ENCODE measurements at regions not wholly inside any gene's neighbourhood (a gene's known extent, or its start where the extent isn't known, plus 50 kb on each side); places are given as distances from the start of the nearest gene placed in this dataset.

DNA sequence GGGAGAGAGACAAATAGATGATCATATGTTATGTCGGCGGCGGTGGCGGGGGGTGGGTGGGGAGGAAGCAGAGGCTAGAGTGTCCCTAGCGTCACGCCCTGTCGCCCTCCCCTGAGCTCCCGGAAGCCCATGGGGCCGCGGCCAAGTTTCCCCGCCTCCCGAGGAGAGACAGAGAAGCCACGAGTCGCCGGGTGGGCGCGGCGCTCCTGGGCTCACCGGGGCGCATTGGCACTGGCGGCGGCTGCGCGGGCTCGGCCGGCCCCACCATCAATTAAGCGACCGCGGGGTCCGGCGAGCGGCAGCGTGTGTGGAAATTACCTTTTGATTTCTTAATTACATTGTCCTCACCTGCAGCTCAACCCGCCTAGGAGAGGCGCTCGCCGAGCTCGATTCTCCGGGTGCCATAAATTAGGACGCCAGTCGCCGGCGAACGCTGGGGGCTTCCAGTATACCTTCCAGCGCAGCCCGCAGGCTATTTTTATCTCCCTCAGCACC, 119.9 kb upstream of the LHX5 start:
- Histone ChIP-seq H3K79me2 (ENCODE audit: insufficient read depth, low read length) (no peaks in the 10 kb centered on the region), H3K4me2 (ENCODE audit: low read depth, low read length, poor library complexity, severe bottlenecking) (no peak overlapping the region), H3K27ac (ENCODE audit: low read depth, low read length) (no peak overlapping the region), H3F3A (ENCODE audit: insufficient read depth) (no peaks in the 10 kb centered on the region), H3K9me3 (ENCODE audit: insufficient read depth, low read length) (no peaks in the 10 kb centered on the region), H2AFZ (ENCODE audit: low read depth, low read length, severe bottlenecking) (no peak overlapping the region), H3K9ac (ENCODE audit: low read length) (no peak overlapping the region), H3K27me3 (ENCODE audit: low read length) (no peaks in the 10 kb centered on the region), H3K4me3 (ENCODE audit: insufficient read depth, low read length, poor library complexity, severe bottlenecking) (no peak overlapping the region), H4K20me1 (ENCODE audit: low read depth, low read length) (no peaks in the 10 kb centered on the region), H3K9me2 (replicated peaks; ENCODE audit: insufficient read depth, low read length) (no peaks in the 10 kb centered on the region; the same call in 1 of the 2 replicates), H3K36me3 (ENCODE audit: low read length) (no peaks in the 10 kb centered on the region)
- no peak for TF ChIP-seq EZH2phosphoT487 (conservative IDR thresholded peaks at IDR 0.05; ENCODE audit: low read length)
- TF ChIP-seq, protein P1, sequence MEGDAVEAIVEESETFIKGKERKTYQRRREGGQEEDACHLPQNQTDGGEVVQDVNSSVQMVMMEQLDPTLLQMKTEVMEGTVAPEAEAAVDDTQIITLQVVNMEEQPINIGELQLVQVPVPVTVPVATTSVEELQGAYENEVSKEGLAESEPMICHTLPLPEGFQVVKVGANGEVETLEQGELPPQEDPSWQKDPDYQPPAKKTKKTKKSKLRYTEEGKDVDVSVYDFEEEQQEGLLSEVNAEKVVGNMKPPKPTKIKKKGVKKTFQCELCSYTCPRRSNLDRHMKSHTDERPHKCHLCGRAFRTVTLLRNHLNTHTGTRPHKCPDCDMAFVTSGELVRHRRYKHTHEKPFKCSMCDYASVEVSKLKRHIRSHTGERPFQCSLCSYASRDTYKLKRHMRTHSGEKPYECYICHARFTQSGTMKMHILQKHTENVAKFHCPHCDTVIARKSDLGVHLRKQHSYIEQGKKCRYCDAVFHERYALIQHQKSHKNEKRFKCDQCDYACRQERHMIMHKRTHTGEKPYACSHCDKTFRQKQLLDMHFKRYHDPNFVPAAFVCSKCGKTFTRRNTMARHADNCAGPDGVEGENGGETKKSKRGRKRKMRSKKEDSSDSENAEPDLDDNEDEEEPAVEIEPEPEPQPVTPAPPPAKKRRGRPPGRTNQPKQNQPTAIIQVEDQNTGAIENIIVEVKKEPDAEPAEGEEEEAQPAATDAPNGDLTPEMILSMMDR (IDR thresholded peaks at IDR 0.05; ENCODE audit: insufficient read depth, low read length, poor library complexity, severe bottlenecking): no peak

DNA sequence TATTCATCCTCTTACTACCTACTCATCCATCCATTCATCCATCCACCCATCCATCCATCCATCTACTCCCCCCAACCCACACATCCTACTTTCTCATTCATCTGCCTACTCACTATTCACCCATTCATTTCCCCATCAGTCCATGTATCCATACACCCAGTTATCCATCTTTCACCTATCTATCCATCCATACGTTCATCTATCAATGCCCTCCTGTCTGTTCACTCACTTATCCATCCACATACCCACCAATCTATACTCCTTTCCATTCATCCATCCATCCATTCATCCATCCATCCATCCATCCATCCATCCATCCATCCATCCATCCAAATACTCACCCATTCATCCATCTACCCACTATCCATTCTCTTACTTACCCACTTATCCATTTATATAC, 117.8 kb upstream of the LHX5 start:
- Histone ChIP-seq H3K9ac (ENCODE audit: low read length) (no peak overlapping the region), H3K4me2 (ENCODE audit: low read depth, low read length, poor library complexity, severe bottlenecking) (no peak overlapping the region), H4K20me1 (ENCODE audit: low read depth, low read length) (no peaks in the 10 kb centered on the region), H3K36me3 (ENCODE audit: low read length) (no peaks in the 10 kb centered on the region), H3K27me3 (ENCODE audit: low read length) (no peaks in the 10 kb centered on the region), H3K9me3 (ENCODE audit: insufficient read depth, low read length) (no peaks in the 10 kb centered on the region), H3K9me2 (replicated peaks; ENCODE audit: insufficient read depth, low read length) (no peaks in the 10 kb centered on the region; the same call in 1 of the 2 replicates), H3K4me3 (ENCODE audit: insufficient read depth, low read length, poor library complexity, severe bottlenecking) (no peak overlapping the region), H3K79me2 (ENCODE audit: insufficient read depth, low read length) (no peaks in the 10 kb centered on the region), H3F3A (ENCODE audit: insufficient read depth) (no peaks in the 10 kb centered on the region), H2AFZ (ENCODE audit: low read depth, low read length, severe bottlenecking) (no peak overlapping the region), H3K27ac (ENCODE audit: low read depth, low read length) (no peak overlapping the region)
- TF ChIP-seq, protein P1 (IDR thresholded peaks at IDR 0.05; ENCODE audit: insufficient read depth, low read length, poor library complexity, severe bottlenecking): no peak
- no peak for TF ChIP-seq EZH2phosphoT487 (conservative IDR thresholded peaks at IDR 0.05; ENCODE audit: low read length)

DNA sequence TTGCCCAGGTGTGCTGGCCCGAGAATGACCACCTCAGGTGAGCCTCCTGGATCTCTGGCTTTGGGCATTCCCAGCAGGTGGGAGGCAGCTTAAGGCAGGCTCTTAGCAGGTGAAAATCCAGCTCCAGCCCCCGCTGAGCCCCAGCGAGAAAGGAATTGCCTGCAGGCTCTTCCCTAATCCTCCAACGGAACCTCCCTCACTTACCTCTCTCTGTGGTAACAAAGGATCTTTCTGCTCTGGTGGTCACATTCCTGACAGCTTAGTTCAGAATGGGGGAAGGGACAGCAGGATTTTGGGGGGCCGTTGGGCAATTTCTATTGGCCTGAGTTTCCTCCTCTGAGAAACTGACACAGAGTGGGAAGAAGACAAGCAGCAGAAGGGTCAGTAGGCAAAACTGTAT, 116.0 kb upstream of the LHX5 start:
- no peaks in the 10 kb centered on the region for H3K9me3 ChIP-seq (ENCODE audit: insufficient read depth, low read length)
- H3K27ac ChIP-seq (ENCODE audit: low read depth, low read length): no peak overlapping the region
- H4K20me1 ChIP-seq (ENCODE audit: low read depth, low read length): no peaks in the 10 kb centered on the region
- H3K36me3 ChIP-seq (ENCODE audit: low read length): no peaks in the 10 kb centered on the region
- no peak overlapping the region for H2AFZ ChIP-seq (ENCODE audit: low read depth, low read length, severe bottlenecking)
- H3K4me3 ChIP-seq (ENCODE audit: insufficient read depth, low read length, poor library complexity, severe bottlenecking): no peak overlapping the region
- no peaks in the 10 kb centered on the region for H3K27me3 ChIP-seq (ENCODE audit: low read length)
- no peaks in the 10 kb centered on the region for H3F3A ChIP-seq (ENCODE audit: insufficient read depth)
- no peak overlapping the region for H3K9ac ChIP-seq (ENCODE audit: low read length)
- no peaks in the 10 kb centered on the region; the same call in 1 of the 2 replicates for H3K9me2 ChIP-seq (replicated peaks; ENCODE audit: insufficient read depth, low read length)
- no peak overlapping the region for H3K4me2 ChIP-seq (ENCODE audit: low read depth, low read length, poor library complexity, severe bottlenecking)
- H3K79me2 ChIP-seq (ENCODE audit: insufficient read depth, low read length): no peaks in the 10 kb centered on the region
- no peak for TF ChIP-seq EZH2phosphoT487 (conservative IDR thresholded peaks at IDR 0.05; ENCODE audit: low read length)
- TF ChIP-seq, protein P1 (IDR thresholded peaks at IDR 0.05; ENCODE audit: insufficient read depth, low read length, poor library complexity, severe bottlenecking): no peak

Data from SU-DHL-6 (cell line).